Neuronal stem cell (in vitro differentiated cells): ENCODE measurements at regions not wholly inside any gene's neighbourhood (a gene's known extent, or its start where the extent isn't known, plus 50 kb on each side); places are given as distances from the start of the nearest gene placed in this dataset.

Experiments used
- DNase-seq: peaks from one replicate; pipeline ENCODE4 v3.0.0-alpha.2; 2013; ENCODE audit warnings: low spot score
- H2AFZ ChIP-seq: one replicate; pipeline ENCODE4 v1.6.1; 2013; ENCODE audit warnings: mild to moderate bottlenecking, low read length, inconsistent platforms
- H2AK5ac ChIP-seq: 2 replicates; pipeline ENCODE4 v1.6.1; 2013; ENCODE audit warnings: low read depth, mild to moderate bottlenecking, inconsistent platforms, low read length, moderate library complexity, mixed read lengths
- H2BK120ac ChIP-seq: 2 replicates; pipeline ENCODE4 v1.6.1; 2013; ENCODE audit warnings: low read depth, mild to moderate bottlenecking, inconsistent platforms, low read length, moderate library complexity, mixed read lengths
- H2BK12ac ChIP-seq: one replicate; pipeline ENCODE4 v1.6.1; 2013; ENCODE audit warnings: low read length, inconsistent platforms
- H2BK15ac ChIP-seq: 2 replicates; pipeline ENCODE4 v1.6.1; 2013; ENCODE audit warnings: mild to moderate bottlenecking, low read length, inconsistent platforms, mixed read lengths
- H2BK5ac ChIP-seq: one replicate; pipeline ENCODE4 v1.6.1; 2013; ENCODE audit warnings: inconsistent platforms, mild to moderate bottlenecking, low read length, moderate library complexity
- H3K14ac ChIP-seq: one replicate; pipeline ENCODE4 v1.6.1; 2013; ENCODE audit warnings: low read length, inconsistent platforms
- H3K18ac ChIP-seq: 2 replicates; pipeline ENCODE4 v1.6.1; 2013; ENCODE audit warnings: low read length, inconsistent platforms
- H3K23ac ChIP-seq: 2 replicates; pipeline ENCODE4 v1.6.1; 2013; ENCODE audit warnings: low read depth, mild to moderate bottlenecking, mixed read lengths, low read length, inconsistent platforms; ENCODE audit not compliant: poor library complexity
- H3K27ac ChIP-seq: replicated peaks from 3 replicates; pipeline ENCODE4 v1.5.1; 2013; ENCODE audit warnings: low read length, inconsistent platforms
- H3K27me3 ChIP-seq, 3 experiments: 2 replicates each; pipeline ENCODE4 v1.6.1; 2013; ENCODE audit warnings: low read length in 3 of 3, mild to moderate bottlenecking in 2 of 3, inconsistent platforms in 1 of 3, low read depth in 1 of 3, mixed read lengths in 1 of 3, moderate library complexity in 1 of 3; ENCODE audit not compliant: control insufficient read depth in 3 of 3, insufficient read depth in 3 of 3
- H3K36me3 ChIP-seq, 2 donors: replicated peaks in 1 of 2; 2 replicates each; pipeline ENCODE4 v1.6.1; 2013; ENCODE audit warnings: low read length in 2 of 2; ENCODE audit not compliant: control insufficient read depth in 2 of 2, insufficient read depth in 2 of 2
- H3K4ac ChIP-seq: 2 replicates; pipeline ENCODE4 v1.6.1; 2013; ENCODE audit warnings: inconsistent platforms, mild to moderate bottlenecking, low read length, moderate library complexity
- H3K4me1 ChIP-seq, 2 donors: 1 replicate in 1 of 2; 2 replicates in 1 of 2; pipeline ENCODE4 v1.6.1; 2013; ENCODE audit warnings: low read length in 2 of 2, low read depth in 1 of 2; ENCODE audit not compliant: control insufficient read depth in 2 of 2, insufficient read depth in 1 of 2
- H3K4me2 ChIP-seq: one replicate; pipeline ENCODE4 v1.6.1; 2013; ENCODE audit warnings: mild to moderate bottlenecking, low read length, inconsistent platforms; ENCODE audit not compliant: insufficient read depth, poor library complexity, severe bottlenecking
- H3K4me3 ChIP-seq, 2 donors: 2 replicates each; pipeline ENCODE4 v1.5.1; 2013; ENCODE audit warnings: low read length in 2 of 2, mild to moderate bottlenecking in 2 of 2, inconsistent platforms in 1 of 2, moderate library complexity in 1 of 2
- H3K79me1 ChIP-seq: one replicate; pipeline ENCODE4 v1.6.1; 2013; ENCODE audit warnings: low read depth, mild to moderate bottlenecking, inconsistent platforms, low read length, moderate library complexity
- H3K9ac ChIP-seq: one replicate; pipeline ENCODE4 v1.6.1; 2013; ENCODE audit warnings: mild to moderate bottlenecking, low read depth, low read length, inconsistent platforms; ENCODE audit not compliant: poor library complexity
- H3K9me3 ChIP-seq, 2 donors: replicated peaks in 1 of 2; 2 replicates each; pipeline versions ENCODE3 to v1.6.1; 2013; ENCODE audit warnings: low read length in 2 of 2, mild to moderate bottlenecking in 2 of 2, inconsistent platforms in 1 of 2, low read depth in 1 of 2, mixed read lengths in 1 of 2, moderate library complexity in 1 of 2; ENCODE audit not compliant: control insufficient read depth in 2 of 2, insufficient read depth in 1 of 2
- H4K8ac ChIP-seq: one replicate; pipeline ENCODE4 v1.6.1; 2013; ENCODE audit warnings: low read depth, mild to moderate bottlenecking, inconsistent platforms, low read length, moderate library complexity
- H4K91ac ChIP-seq: one replicate; pipeline ENCODE4 v1.6.1; 2013; ENCODE audit warnings: low read length, low read depth, mild to moderate bottlenecking, inconsistent platforms; ENCODE audit not compliant: poor library complexity
- WGBS, 2 donors: extraction: QIAGEN DNeasy Blood & Tissue Kit; methylation state at CpG; one replicate each; pipeline ENCODE4 v1.1.7; 2013; ENCODE audit warnings: missing lambda C conversion rate in 2 of 2, mixed read lengths in 1 of 2; ENCODE audit not compliant: insufficient read length in 2 of 2, insufficient replicate concordance in 1 of 2; ENCODE audit errors: extremely low coverage in 2 of 2; 5-methylcytosine and 5-hydroxymethylcytosine counted together

GRCh38 chr11:122430490-122430889, 225.0 kb upstream of the UBASH3B start:
- no peak overlapping the region for H3K4ac ChIP-seq
- H2BK5ac ChIP-seq, result no peak overlapping the region
- no peak overlapping the region for H4K91ac ChIP-seq
- H3K9me3 ChIP-seq, result no peaks in the 10 kb centered on the region
- H3K4me2 ChIP-seq, result no peak overlapping the region
- no peak overlapping the region for H3K14ac ChIP-seq
- H3K4me1 ChIP-seq, result peaks cover 0 to 4% of the 10 kb centered on the region in 2 donors
- H3K23ac ChIP-seq, result no peak overlapping the region
- WGBS, 2 donors, result no CpG with 5 or more reads among the region's 4 CpGs
- H3K27ac ChIP-seq, result no peak overlapping the region
- H2AK5ac ChIP-seq, result no peak overlapping the region
- no peak for DNase-seq
- H2BK12ac ChIP-seq, result no peak overlapping the region
- no peak overlapping the region for H4K8ac ChIP-seq
- H2BK15ac ChIP-seq, result no peak overlapping the region
- no peak overlapping the region for H3K18ac ChIP-seq
- H2BK120ac ChIP-seq, result no peak overlapping the region
- H3K4me3 ChIP-seq, result no peak overlapping the region
- peaks cover 0 to 1% of the 10 kb centered on the region in 2 donors for H3K36me3 ChIP-seq
- H3K79me1 ChIP-seq, result no peaks in the 10 kb centered on the region
- H3K9ac ChIP-seq, result no peak overlapping the region
- no peaks in the 10 kb centered on the region for H3K27me3 ChIP-seq
- no peak overlapping the region for H2AFZ ChIP-seq

- Histone ChIP-seq H3K36me3 (peaks cover 0 to 1% of the 10 kb centered on the region in 2 donors), H2BK15ac (no peak overlapping the region), H3K79me1 (no peaks in the 10 kb centered on the region), H3K18ac (no peak overlapping the region), H3K27ac (no peak overlapping the region), H3K9ac (no peak overlapping the region), H3K4me2 (no peak overlapping the region), H3K14ac (no peak overlapping the region), H2AK5ac (no peak overlapping the region), H2BK5ac (no peak overlapping the region), H4K8ac (no peak overlapping the region), H3K23ac (no peak overlapping the region), H3K27me3 (no peaks in the 10 kb centered on the region), H2BK120ac (no peak overlapping the region), H3K9me3 (no peaks in the 10 kb centered on the region), H4K91ac (no peak overlapping the region), H3K4me3 (no peak overlapping the region), H3K4me1 (no peaks in the 10 kb centered on the region), H3K4ac (no peak overlapping the region), H2AFZ (no peak overlapping the region), H2BK12ac (no peak overlapping the region)
- WGBS, 2 donors, result no CpG with 5 or more reads among the region's 2 CpGs
- no peak for DNase-seq
Observed at GRCh38 chr11:122426073-122426472, 229.4 kb upstream of the UBASH3B start.

GRCh38 chr11:122424636-122425035, 230.9 kb upstream of the UBASH3B start:
- H3K4me3 ChIP-seq, result no peak overlapping the region
- no peak overlapping the region for H2AFZ ChIP-seq
- no peaks in the 10 kb centered on the region for H3K4me1 ChIP-seq
- no CpG with 5 or more reads among the region's 1 CpG for WGBS, 2 donors
- no peaks in the 10 kb centered on the region for H3K36me3 ChIP-seq
- no peak overlapping the region for H2BK5ac ChIP-seq
- no peak overlapping the region for H2BK12ac ChIP-seq
- H3K79me1 ChIP-seq, result no peaks in the 10 kb centered on the region
- H3K23ac ChIP-seq, result no peak overlapping the region
- no peak overlapping the region for H3K27ac ChIP-seq
- H3K27me3 ChIP-seq, result no peaks in the 10 kb centered on the region
- no peak overlapping the region for H2AK5ac ChIP-seq
- H3K18ac ChIP-seq, result no peak overlapping the region
- no peak overlapping the region for H3K4me2 ChIP-seq
- no peaks in the 10 kb centered on the region for H3K9me3 ChIP-seq
- no peak overlapping the region for H2BK15ac ChIP-seq
- H3K9ac ChIP-seq, result no peak overlapping the region
- no peak overlapping the region for H3K4ac ChIP-seq
- no peak for DNase-seq
- H4K8ac ChIP-seq, result no peak overlapping the region
- H2BK120ac ChIP-seq, result no peak overlapping the region
- no peak overlapping the region for H3K14ac ChIP-seq
- no peak overlapping the region for H4K91ac ChIP-seq

GRCh38 chr11:122423886-122424285, 231.6 kb upstream of the UBASH3B start:
- Histone ChIP-seq H4K8ac (no peak overlapping the region), H3K36me3 (no peaks in the 10 kb centered on the region), H3K23ac (no peak overlapping the region), H2BK12ac (no peak overlapping the region), H3K4me1 (no peaks in the 10 kb centered on the region), H3K4me2 (no peak overlapping the region), H3K14ac (no peak overlapping the region), H4K91ac (no peak overlapping the region), H3K27ac (no peak overlapping the region), H3K4ac (no peak overlapping the region), H3K18ac (no peak overlapping the region), H2AFZ (no peak overlapping the region), H2BK15ac (no peak overlapping the region), H2BK120ac (no peak overlapping the region), H3K4me3 (no peak overlapping the region), H3K79me1 (no peaks in the 10 kb centered on the region), H3K9me3 (no peaks in the 10 kb centered on the region), H2AK5ac (no peak overlapping the region), H3K27me3 (no peaks in the 10 kb centered on the region), H2BK5ac (no peak overlapping the region), H3K9ac (no peak overlapping the region)
- no CpG with 5 or more reads among the region's 3 CpGs for WGBS, 2 donors
- DNase-seq, result no peak
